ENCODE measurements at regions not wholly inside any gene's neighbourhood (a gene's known extent, or its start where the extent isn't known, plus 50 kb on each side); places are given as distances from the start of the nearest gene placed in this dataset.

- Histone ChIP-seq H2AFZ (ENCODE audit: low read length) (no peak overlapping the region), H3K27ac (ENCODE audit: low read length) (no peak overlapping the region), H3K79me2 (ENCODE audit: low read length) (no peaks in the 10 kb centered on the region), H3K9me2 (replicated peaks; ENCODE audit: insufficient read depth, low read length) (no peaks in the 10 kb centered on the region), H3F3A (ENCODE audit: insufficient read depth, low read length) (no peaks in the 10 kb centered on the region), H3K9ac (ENCODE audit: low read length) (no peak overlapping the region), H3K4me2 (ENCODE audit: low read depth, low read length) (no peak overlapping the region), H3K36me3 (replicated peaks; ENCODE audit: insufficient read depth, low read length) (no peaks in the 10 kb centered on the region), H4K20me1 (ENCODE audit: insufficient read depth, low read length) (no peaks in the 10 kb centered on the region), H3K4me3 (ENCODE audit: low read length) (no peak overlapping the region), H3K27me3 (replicated peaks; ENCODE audit: insufficient read depth, low read length) (no peaks in the 10 kb centered on the region), H3K9me3 (replicated peaks; ENCODE audit: insufficient read depth, low read length) (no peaks in the 10 kb centered on the region), H3K4me1 (ENCODE audit: low read length) (no peaks in the 10 kb centered on the region)
- DNase-seq, result no peak
- TF ChIP-seq CTCF (IDR thresholded peaks at IDR 0.05; ENCODE audit: low read length), result no peak
- TF ChIP-seq EZH2phosphoT487 (IDR thresholded peaks at IDR 0.05; ENCODE audit: low read length), result no peak
- TF ChIP-seq EZH2 (optimal IDR thresholded peaks at IDR 0.05; ENCODE audit: low read depth, low read length), result no peak
Observed at GRCh38 chr17:22506861-22507260, 814.5 kb downstream of the KCNJ18 start.

- H3K4me2 ChIP-seq (ENCODE audit: low read depth, low read length), result no peak overlapping the region
- TF ChIP-seq CTCF (IDR thresholded peaks at IDR 0.05; ENCODE audit: low read length) (no peak), EZH2phosphoT487 (IDR thresholded peaks at IDR 0.05; ENCODE audit: low read length) (no peak), EZH2 (optimal IDR thresholded peaks at IDR 0.05; ENCODE audit: low read depth, low read length) (no peak)
- no peaks in the 10 kb centered on the region for H3K79me2 ChIP-seq (ENCODE audit: low read length)
- H3K27ac ChIP-seq (ENCODE audit: low read length), result no peak overlapping the region
- H2AFZ ChIP-seq (ENCODE audit: low read length), result no peak overlapping the region
- H3K27me3 ChIP-seq (replicated peaks; ENCODE audit: insufficient read depth, low read length), result no peaks in the 10 kb centered on the region
- no peaks in the 10 kb centered on the region for H3K9me3 ChIP-seq (replicated peaks; ENCODE audit: insufficient read depth, low read length)
- no peaks in the 10 kb centered on the region for H3K9me2 ChIP-seq (replicated peaks; ENCODE audit: insufficient read depth, low read length)
- H3F3A ChIP-seq (ENCODE audit: insufficient read depth, low read length), result no peaks in the 10 kb centered on the region
- no peak for DNase-seq
- H4K20me1 ChIP-seq (ENCODE audit: insufficient read depth, low read length), result no peaks in the 10 kb centered on the region
- no peaks in the 10 kb centered on the region for H3K36me3 ChIP-seq (replicated peaks; ENCODE audit: insufficient read depth, low read length)
- no peak overlapping the region for H3K9ac ChIP-seq (ENCODE audit: low read length)
- H3K4me3 ChIP-seq (ENCODE audit: low read length), result no peak overlapping the region
- H3K4me1 ChIP-seq (ENCODE audit: low read length), result no peaks in the 10 kb centered on the region
Observed at GRCh38 chr17:22507823-22508222, 815.5 kb downstream of the KCNJ18 start.

GRCh38 chr17:22510504-22510903 lies 818.2 kb downstream of the KCNJ18 start:
- Histone ChIP-seq H3K9me3 (replicated peaks; ENCODE audit: insufficient read depth, low read length) (no peaks in the 10 kb centered on the region), H3K9me2 (replicated peaks; ENCODE audit: insufficient read depth, low read length) (no peaks in the 10 kb centered on the region), H3K27ac (ENCODE audit: low read length) (no peak overlapping the region), H3K4me3 (ENCODE audit: low read length) (no peak overlapping the region), H3F3A (ENCODE audit: insufficient read depth, low read length) (no peaks in the 10 kb centered on the region), H2AFZ (ENCODE audit: low read length) (no peak overlapping the region), H4K20me1 (ENCODE audit: insufficient read depth, low read length) (no peaks in the 10 kb centered on the region), H3K9ac (ENCODE audit: low read length) (no peak overlapping the region), H3K4me2 (ENCODE audit: low read depth, low read length) (no peak overlapping the region), H3K27me3 (replicated peaks; ENCODE audit: insufficient read depth, low read length) (no peaks in the 10 kb centered on the region), H3K79me2 (ENCODE audit: low read length) (no peaks in the 10 kb centered on the region), H3K36me3 (replicated peaks; ENCODE audit: insufficient read depth, low read length) (no peaks in the 10 kb centered on the region), H3K4me1 (ENCODE audit: low read length) (no peaks in the 10 kb centered on the region)
- TF ChIP-seq EZH2 (optimal IDR thresholded peaks at IDR 0.05; ENCODE audit: low read depth, low read length) (no peak), EZH2phosphoT487 (IDR thresholded peaks at IDR 0.05; ENCODE audit: low read length) (no peak), CTCF (IDR thresholded peaks at IDR 0.05; ENCODE audit: low read length) (no peak)
- DNase-seq, result no peak
